ENCODE measurements at regions not wholly inside any gene's neighbourhood (a gene's known extent, or its start where the extent isn't known, plus 50 kb on each side); places are given as distances from the start of the nearest gene placed in this dataset.

DNA sequence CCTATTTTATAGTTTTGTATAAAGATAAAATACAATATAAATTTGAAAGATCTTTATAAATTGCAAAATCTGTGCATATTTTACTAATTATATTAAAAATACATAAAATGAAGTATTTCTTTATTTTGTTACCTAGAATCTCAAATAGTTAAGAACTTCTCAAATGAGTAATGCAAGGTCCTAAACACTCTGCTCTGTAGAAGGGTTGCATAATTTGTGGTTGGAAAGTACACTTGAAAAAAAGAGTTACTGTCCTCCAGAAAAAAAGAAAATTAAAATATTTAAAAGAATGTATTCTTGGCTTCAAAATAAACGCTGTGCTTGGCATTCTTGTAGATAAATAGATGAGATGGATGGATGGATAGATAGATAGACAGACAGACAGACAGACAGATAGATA lies 428.8 kb upstream of the CDH6 start:
- H3K4me3 ChIP-seq (ENCODE audit: low read length) = no peak overlapping the region
- DNase-seq (ENCODE audit: low read depth) = no peak
- TF ChIP-seq CTCF (IDR thresholded peaks at IDR 0.05; ENCODE audit: insufficient read depth, low read depth, low read length, missing control alignments) = no peak

DNA sequence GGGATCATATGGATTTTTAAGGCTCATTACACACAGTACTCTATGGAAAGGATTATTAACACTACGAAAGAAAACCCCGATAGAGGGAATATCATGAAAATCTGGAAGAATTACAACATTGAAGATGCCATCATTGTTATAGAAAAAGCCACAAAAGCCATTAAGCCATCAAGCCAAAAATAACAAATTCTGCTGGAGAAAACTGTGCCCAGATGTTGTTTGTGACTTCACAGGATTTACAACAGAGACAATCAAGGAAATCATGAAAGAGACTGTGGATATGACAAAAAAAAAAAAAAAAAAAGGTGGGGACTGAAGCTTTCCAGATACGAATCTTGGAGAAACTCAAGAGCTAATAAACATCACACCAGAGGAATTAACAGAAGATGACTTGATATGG lies 433.8 kb upstream of the CDH6 start:
- no peak for TF ChIP-seq CTCF (IDR thresholded peaks at IDR 0.05; ENCODE audit: insufficient read depth, low read depth, low read length, missing control alignments)
- no peak for DNase-seq (ENCODE audit: low read depth)
- no peak overlapping the region for H3K4me3 ChIP-seq (ENCODE audit: low read length)

GRCh38 chr5:30752015-30752414 lies 441.5 kb upstream of the CDH6 start:
- no peak for TF ChIP-seq CTCF (IDR thresholded peaks at IDR 0.05; ENCODE audit: insufficient read depth, low read depth, low read length, missing control alignments)
- DNase-seq (ENCODE audit: low read depth) = peak; percentile 2
- H3K4me3 ChIP-seq (ENCODE audit: low read length) = no peak overlapping the region

- no peak overlapping the region for H3K4me3 ChIP-seq (ENCODE audit: low read length)
- peak; percentile 20 for DNase-seq (ENCODE audit: low read depth)
- no peak for TF ChIP-seq CTCF (IDR thresholded peaks at IDR 0.05; ENCODE audit: insufficient read depth, low read depth, low read length, missing control alignments)
Observed at GRCh38 chr5:30749971-30750370, 443.5 kb upstream of the CDH6 start.

- DNase-seq (ENCODE audit: low read depth) = no peak
- TF ChIP-seq CTCF (IDR thresholded peaks at IDR 0.05; ENCODE audit: insufficient read depth, low read depth, low read length, missing control alignments) = no peak
- no peak overlapping the region for H3K4me3 ChIP-seq (ENCODE audit: low read length)
Observed at GRCh38 chr5:30747412-30747811, 446.1 kb upstream of the CDH6 start.

- H3K4me3 ChIP-seq (ENCODE audit: low read length) = no peak overlapping the region
- no peak for DNase-seq (ENCODE audit: low read depth)
- no peak for TF ChIP-seq CTCF (IDR thresholded peaks at IDR 0.05; ENCODE audit: insufficient read depth, low read depth, low read length, missing control alignments)
Observed at GRCh38 chr5:30736669-30737068, 456.8 kb upstream of the CDH6 start.

DNA sequence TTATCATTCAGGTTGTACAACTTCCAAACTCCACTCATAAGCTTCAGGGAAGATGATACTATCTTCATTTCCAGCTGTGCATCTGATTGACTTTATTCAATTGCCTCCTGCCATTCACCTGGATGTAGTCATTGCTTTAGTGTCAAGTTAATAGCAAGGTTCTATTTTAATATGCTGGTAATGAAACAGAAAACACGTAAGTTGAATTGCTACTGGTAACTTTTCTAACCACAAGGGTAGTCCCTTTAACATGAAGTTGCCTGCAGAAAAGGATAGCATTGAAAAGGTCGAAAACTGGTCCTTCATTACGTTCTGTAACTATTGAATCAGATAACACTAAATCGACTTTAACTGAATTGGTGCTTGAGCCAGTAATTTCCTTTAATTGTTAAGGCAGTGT lies 459.4 kb upstream of the CDH6 start:
- DNase-seq (ENCODE audit: low read depth) = no peak
- H3K4me3 ChIP-seq (ENCODE audit: low read length) = no peak overlapping the region
- TF ChIP-seq CTCF (IDR thresholded peaks at IDR 0.05; ENCODE audit: insufficient read depth, low read depth, low read length, missing control alignments) = no peak

Data from epithelial cell of esophagus (primary cell).